ENCODE measurements at regions not wholly inside any gene's neighbourhood (a gene's known extent, or its start where the extent isn't known, plus 50 kb on each side); places are given as distances from the start of the nearest gene placed in this dataset.
A peak's percentile ranks its signal among the peaks of the same experiment; 100 is the strongest.
"Not testable (repeated sequence)": the region's sequence is repeated elsewhere in the genome, so short reads cannot be mapped to it uniquely, and the experiment has no call there.

DNA sequence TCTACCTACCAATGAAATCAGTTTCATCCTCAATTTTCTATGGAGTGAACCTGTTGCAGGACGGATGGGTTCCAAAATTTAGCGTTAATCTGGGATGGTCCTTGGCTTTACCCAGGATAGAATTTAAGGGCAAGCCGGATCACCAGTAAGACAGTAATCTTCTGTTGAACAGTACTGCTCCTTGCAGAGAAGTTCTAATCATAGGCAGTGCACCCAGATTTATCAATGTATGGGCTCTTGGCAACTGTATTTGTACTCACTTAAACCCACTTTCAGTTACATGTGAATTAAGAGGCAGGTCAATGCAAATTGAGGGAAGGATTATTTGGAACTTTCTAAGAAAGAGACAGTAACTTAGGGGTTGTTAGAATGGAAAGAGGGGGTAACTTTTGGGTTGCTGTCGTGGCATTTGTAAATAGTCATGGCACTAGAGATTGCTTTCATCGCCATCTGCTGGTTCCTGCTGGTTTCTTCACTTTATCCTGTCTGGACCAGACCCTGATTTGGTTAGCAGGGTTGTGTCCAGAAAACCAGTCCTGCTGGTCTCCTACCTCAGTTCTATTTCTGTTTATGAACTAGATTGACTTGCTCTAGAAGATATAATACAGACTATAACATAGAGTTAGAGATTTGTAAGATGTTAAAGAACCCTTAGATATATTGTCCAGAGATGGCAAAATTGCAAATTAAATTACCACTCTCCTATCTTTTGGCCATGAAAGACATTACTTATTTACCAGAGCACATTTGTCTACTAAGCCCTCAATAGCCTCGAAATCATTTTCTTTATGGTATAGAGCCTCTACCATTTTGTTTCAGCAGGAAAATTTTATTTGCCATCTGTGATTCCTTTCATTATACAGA is 646.3 kb downstream of the UTRN start:
- ATAC-seq (no peak), DNase-seq (ENCODE audit: low spot score in 2 of 2) (peak in 1 of 2 donors; percentile 30)
- Mint-ChIP-seq H3K9me3 (peaks cover 0 to 5% of the 10 kb centered on the region in 2 donors), H3K36me3 (no peaks in the 10 kb centered on the region), H3K27ac (no peak overlapping the region)

DNA sequence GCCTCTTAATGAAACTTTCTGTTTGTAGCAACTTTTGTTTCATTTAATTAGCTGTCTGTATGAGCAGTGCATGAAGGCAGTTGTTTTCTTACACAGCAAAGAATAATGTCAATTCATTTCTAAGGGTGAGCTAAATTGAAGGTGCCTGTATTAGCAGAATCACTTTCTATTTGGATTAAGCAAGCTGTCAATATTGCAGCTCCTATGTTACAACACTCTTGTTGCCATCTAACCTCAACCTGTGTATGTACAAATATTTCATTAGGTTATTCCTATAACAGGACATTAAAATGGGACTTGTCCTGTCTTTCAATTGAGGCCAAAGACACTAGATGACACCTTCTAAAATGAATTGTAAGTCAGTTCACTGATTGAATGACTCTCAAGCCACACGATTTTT is 647.5 kb downstream of the UTRN start:
- H3K9me3 Mint-ChIP-seq = peaks cover 0 to 5% of the 10 kb centered on the region in 2 donors

DNA sequence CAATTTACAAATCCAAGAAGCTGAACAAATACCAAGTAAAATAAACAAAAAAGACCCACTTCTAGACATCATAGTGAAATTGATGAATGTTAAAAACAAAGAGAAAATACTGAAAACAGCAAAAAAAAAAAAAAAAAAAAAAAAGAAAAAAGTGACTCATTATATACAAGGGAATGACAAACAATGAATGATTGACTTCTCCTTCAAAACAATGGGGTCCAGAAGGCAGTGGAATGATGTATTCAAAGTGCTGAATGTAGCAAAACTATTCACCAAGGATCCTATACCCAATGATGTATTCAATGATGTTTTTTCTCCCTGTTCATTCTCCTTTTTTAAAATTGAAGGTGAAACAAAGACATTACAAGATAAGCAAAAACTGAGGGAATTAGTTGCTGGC is 650.0 kb downstream of the UTRN start:
- Mint-ChIP-seq H3K27ac (no peak overlapping the region), H3K36me3 (no peaks in the 10 kb centered on the region), H3K9me3 (peaks cover 0 to 5% of the 10 kb centered on the region in 2 donors)
- DNase-seq (ENCODE audit: low spot score in 2 of 2) (no peak), ATAC-seq (no peak)

More for the DNA sequence above, 647.5 kb downstream of the UTRN start:
- DNase-seq (ENCODE audit: low spot score in 2 of 2) = no peak
- Mint-ChIP-seq H3K27ac (no peak overlapping the region), H3K36me3 (no peaks in the 10 kb centered on the region)
- ATAC-seq = no peak

DNA sequence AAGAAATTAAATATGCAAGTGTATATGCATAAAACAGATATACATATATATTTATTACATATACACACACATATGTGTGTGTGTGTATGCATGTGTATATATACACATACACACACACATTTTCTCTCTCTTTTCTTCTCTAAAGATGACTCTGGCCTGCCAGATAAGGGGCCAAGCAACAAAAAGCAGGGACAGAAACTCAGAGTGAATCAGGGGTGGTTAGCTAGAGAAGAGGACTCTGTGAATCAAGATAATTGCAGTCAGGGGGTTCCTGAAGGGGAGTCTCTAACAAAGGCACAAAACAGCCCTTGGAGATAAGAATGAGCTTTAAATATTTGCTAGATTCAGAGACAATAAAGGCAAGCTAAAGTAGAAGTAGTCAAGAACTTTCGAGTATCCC is 650.5 kb downstream of the UTRN start:
- ATAC-seq = no peak
- H3K9me3 Mint-ChIP-seq = peaks cover 0 to 5% of the 10 kb centered on the region in 2 donors

DNA sequence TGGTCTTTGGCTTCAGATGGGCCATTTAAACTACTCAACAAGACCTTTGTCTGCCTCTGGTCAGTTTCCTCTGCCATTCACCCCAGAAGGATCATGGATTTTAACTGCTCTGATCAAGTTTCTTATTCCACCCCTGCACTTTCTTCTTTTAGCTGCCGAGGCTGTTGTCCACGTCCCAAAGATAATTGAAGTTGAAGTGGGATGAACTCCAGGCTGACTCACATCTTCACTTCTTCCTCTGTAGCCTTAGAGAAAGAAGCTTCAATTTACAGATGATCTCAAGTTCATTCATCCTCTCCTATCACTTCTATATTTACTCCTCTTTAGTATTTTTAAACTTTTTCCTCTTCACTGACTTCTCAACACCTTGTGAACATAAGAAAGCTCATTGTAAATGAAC is 651.6 kb downstream of the UTRN start:
- Mint-ChIP-seq H3K27ac (no peak overlapping the region), H3K36me3 (no peaks in the 10 kb centered on the region), H3K9me3 (peaks cover 0 to 5% of the 10 kb centered on the region in 2 donors)
- DNase-seq (ENCODE audit: low spot score in 2 of 2) = no peak
- ATAC-seq = no peak

More for the DNA sequence above, 650.5 kb downstream of the UTRN start:
- Mint-ChIP-seq H3K27ac (no peak overlapping the region), H3K36me3 (no peaks in the 10 kb centered on the region)
- DNase-seq (ENCODE audit: low spot score in 2 of 2) = no peak

DNA sequence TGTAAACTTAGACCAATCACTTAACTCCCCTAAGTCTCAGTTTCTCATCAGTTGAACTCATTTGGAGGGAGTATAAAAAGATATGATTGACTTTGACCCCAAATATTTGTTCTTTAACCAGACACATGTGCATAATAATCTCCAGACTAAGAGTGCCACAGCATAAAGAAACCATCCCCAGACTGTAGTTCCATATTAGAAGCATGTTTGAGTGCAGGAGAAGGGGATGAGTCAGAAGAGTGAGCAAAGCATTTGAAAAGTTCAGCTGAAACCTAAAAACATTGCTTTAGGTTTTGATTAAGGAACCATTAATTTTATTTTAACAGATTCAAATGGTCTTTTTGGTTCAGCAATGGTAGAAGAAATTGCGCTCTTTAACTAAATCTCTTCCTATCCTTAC is 654.8 kb downstream of the UTRN start:
- no peak overlapping the region for H3K27ac Mint-ChIP-seq
- no peaks in the 10 kb centered on the region for H3K9me3 Mint-ChIP-seq
- DNase-seq (ENCODE audit: low spot score in 2 of 2) (no peak), ATAC-seq (no peak)
- no peaks in the 10 kb centered on the region for H3K36me3 Mint-ChIP-seq

DNA sequence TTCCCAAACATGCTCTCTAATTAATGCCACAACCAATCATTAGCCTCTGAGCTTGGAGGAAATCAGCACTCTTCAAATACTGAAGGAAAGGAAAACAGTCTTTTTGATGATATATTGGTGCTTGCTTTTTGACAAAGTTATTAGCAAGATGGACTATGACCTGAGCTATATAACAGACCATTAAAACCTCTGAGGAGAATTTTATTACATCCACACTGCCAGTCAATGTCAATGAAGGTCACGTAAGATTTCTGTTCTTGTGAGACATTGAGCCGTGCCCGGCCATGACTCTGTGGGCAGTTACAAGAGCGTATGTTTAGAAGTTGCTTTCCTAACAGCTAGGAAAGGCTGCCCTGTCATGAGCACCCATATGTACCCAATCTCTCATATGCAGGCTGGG is 659.0 kb downstream of the UTRN start:
- H3K27ac Mint-ChIP-seq = no peak overlapping the region
- no peaks in the 10 kb centered on the region for H3K9me3 Mint-ChIP-seq
- DNase-seq (ENCODE audit: low spot score in 2 of 2) = no peak
- H3K36me3 Mint-ChIP-seq = no peaks in the 10 kb centered on the region
- no peak for ATAC-seq

DNA sequence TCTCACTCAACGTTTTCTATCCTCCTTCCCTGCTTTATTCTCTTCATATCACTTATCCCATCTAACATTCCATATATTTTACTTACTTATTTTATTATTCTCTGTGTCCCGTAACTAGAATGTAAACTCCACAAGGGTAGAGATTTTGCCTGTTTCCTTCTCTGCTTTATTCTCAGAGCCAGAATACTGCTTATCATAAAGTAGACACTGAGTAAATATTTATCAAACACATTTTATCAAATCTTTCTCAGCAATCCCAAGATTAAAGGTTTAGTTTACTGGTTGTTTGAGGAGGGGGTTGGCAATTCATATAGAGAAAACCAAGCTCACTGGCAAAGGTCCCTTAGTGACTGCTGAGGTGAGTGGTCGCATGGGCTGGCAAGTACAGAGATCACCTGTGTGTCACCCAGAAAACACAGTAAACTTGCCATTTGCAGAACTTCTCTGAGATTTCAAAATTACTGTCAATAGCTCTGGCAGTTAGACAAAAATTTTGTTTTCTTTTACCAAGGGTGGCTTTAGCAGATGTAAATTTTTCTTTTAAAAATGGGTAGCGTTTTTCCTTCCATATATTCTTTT is 662.4 kb downstream of the UTRN start:
- no peak overlapping the region for H3K27ac Mint-ChIP-seq

DNA sequence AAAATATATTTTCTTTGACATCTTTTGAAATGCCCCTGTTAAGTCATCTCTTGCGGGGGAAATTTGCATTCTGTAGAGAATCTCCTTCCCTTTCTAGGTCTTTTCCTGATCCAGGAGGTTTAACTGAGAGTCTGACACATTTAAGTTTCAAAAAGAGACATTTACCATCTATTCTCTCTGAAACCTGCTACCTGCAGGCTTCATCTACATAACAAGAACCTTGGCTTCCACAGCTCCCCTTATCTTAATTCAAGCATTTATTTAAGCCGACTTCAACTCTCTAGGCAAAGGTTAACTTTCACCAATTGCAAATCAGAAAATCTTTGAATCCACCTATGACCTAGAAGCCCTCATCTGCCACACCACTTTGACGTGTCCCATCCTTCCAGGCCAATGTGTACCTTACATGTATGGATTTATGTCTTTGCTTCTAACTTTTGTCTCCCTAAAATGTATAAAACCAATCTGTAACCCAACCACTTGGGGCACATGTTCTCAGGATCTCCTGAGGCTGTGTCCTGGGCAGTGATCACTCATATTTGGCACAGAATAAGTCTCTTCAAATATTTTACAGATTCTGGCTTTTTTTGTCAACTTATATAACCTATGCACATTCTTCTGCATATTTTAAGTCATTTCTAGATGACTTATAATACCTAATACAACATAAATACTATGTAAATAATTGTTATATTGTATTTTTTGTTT is 666.7 kb downstream of the UTRN start:
- ATAC-seq (no peak), DNase-seq (ENCODE audit: low spot score in 2 of 2) (no peak)
- H3K9me3 Mint-ChIP-seq = no peaks in the 10 kb centered on the region
- H3K27ac Mint-ChIP-seq = no peak overlapping the region
- no peaks in the 10 kb centered on the region for H3K36me3 Mint-ChIP-seq

More for the DNA sequence above, 662.4 kb downstream of the UTRN start:
- DNase-seq (ENCODE audit: low spot score in 2 of 2) (no peak), ATAC-seq (no peak)
- Mint-ChIP-seq H3K9me3 (no peaks in the 10 kb centered on the region), H3K36me3 (no peaks in the 10 kb centered on the region)

DNA sequence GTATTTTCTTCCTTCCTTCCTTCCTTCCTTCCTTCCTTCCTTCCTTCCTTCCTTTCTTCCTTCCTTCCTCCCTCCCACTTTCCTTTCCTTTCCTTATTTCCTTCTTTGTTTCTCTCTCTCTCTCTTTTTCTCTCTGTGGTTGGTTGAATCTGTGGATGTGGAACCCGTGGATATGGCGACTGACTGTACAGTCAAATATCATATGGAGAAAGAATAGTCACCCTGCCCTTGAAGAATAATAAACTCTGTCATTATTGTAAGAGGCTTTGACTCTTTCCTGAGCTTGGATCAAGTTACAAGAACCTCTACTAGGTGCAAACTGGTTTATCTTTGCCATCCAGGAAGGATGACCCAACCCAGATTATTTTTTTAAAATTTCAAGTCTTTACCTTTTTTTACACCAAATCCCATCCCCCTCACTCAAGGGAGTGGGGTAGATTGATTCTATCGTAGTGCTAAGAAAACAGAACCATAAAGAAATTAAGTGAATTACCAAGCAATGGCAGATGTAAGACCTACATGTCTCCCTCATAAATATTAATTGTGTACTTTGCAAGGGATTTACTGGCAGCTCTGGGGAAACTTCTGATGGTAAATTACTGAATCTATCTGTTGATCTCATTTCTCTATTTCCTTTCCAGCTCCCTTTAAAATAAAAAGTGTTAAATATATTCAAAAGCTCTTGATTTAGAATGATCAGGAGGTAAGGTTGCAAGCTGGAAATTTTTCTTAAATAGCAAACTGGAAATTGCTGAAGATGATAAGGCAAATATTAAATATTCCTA is 667.5 kb downstream of the UTRN start:
- no peak for ATAC-seq
- no peak overlapping the region for H3K27ac Mint-ChIP-seq
- H3K36me3 Mint-ChIP-seq = no peaks in the 10 kb centered on the region
- no peaks in the 10 kb centered on the region for H3K9me3 Mint-ChIP-seq
- DNase-seq (ENCODE audit: low spot score in 2 of 2) = no peak

DNA sequence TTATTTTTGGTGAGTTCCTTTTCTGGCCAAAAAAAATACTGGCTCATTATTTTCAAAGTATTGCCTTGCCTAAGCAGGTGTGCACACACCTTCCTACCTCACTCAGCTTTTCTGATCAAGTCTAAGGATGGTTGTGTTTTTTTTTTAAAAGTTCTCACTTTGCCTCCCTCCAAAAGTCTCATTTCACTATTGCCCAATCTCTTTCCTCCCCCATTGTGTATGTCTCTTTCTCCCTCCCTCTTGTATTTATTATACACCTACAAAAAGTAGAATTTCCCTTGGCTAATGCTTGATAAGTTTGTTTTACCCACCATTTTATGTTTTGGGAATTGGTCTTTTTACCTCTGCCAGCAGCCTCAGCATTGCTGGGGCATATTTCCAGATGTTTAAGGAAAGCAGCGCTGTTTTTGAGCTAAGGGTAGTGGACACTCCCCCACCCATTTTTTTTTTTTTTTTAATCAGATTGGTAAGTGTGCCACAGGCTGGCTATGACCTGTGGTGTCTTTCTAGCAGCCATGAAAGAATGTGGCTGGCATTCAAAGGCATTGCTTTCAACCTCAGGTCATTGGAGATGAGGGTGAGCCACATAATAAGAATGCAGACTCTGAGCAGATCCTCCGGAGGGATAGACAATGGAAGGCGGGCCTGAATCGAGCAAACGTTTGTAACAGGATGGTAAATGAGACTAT is 668.6 kb downstream of the UTRN start:
- Mint-ChIP-seq H3K9me3 (no peaks in the 10 kb centered on the region), H3K27ac (no peak overlapping the region), H3K36me3 (no peaks in the 10 kb centered on the region)
- DNase-seq (ENCODE audit: low spot score in 2 of 2) (no peak), ATAC-seq (no peak)

DNA sequence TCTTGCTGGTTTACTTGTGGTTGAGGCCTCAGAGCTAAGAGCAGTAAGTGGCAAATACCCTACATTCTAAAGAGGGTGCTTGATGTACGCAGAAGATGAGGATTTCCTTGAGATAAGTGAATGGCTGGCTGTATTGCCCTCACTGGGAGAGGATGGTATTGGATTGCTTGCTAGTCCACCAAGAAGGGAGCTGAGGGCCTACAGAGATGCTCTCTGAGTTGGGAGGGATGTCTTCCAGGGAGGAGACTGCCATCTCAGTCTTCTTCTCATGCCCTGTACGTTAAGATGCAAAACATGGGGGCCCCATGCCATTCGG is 669.1 kb downstream of the UTRN start:
- no peak for DNase-seq (ENCODE audit: low spot score in 2 of 2)

DNA sequence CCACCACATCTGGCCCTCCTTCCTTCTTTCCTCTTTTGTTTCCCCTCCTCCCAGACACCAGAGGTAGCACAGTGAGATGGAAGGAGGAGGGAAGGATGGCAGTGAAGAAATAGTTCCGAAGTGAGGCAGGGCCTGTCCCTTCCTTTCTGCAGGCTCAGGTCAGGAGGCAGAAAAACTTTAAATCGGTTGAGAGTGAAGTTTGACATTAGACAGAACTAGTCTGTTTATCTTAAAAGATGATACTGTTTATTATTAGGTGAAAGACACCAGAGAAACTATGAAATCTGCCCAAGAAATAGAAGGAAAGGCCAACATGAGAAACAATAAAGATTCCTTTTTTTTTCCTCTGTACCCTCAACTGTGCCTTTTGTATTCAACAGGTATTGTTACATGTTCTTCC is 670.3 kb downstream of the UTRN start:
- DNase-seq (ENCODE audit: low spot score in 2 of 2) (no peak), ATAC-seq (no peak)
- Mint-ChIP-seq H3K9me3 (no peaks in the 10 kb centered on the region), H3K27ac (no peak overlapping the region), H3K36me3 (no peaks in the 10 kb centered on the region)

More for the DNA sequence above, 669.1 kb downstream of the UTRN start:
- Mint-ChIP-seq H3K36me3 (no peaks in the 10 kb centered on the region), H3K27ac (no peak overlapping the region), H3K9me3 (no peaks in the 10 kb centered on the region)
- ATAC-seq = no peak

DNA sequence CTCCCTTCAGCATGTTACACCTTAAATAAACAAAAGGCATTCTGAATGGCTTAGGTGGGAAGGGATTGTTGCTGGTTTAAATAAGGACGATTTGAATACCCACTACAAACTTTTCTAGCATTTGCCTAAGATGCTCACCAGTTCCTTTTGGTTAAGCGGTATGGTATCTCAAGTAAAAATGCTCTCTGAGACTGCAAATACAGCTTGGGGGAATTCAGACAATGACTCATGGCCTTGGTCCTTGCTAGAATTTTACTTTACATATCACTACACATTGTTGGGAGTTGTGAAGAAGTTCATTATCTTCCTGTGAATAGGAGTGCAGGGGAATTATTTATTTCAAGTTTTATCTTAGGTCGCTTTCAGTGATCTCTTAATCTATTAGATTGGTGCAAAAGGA is 670.7 kb downstream of the UTRN start:
- Mint-ChIP-seq H3K36me3 (no peaks in the 10 kb centered on the region), H3K9me3 (no peaks in the 10 kb centered on the region), H3K27ac (no peak overlapping the region)
- DNase-seq (ENCODE audit: low spot score in 2 of 2) (no peak), ATAC-seq (no peak)

DNA sequence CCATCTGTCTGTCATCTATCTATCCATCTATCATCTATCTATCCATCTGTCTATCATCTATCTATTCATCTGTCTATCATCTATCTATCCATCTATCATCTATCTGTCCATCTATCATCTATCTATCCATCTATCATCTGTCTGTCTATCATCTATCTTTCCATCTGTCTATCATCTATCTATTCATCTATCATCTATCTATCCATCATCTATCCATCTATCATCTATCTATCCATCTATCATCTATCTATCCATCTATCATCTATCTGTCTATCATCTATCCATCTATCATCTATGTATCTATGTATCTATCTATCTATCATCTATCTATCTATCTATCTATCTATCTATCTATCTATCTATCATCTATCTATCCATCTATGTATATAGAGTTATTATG is 671.6 kb downstream of the UTRN start:
- H3K9me3 Mint-ChIP-seq; H3K27ac Mint-ChIP-seq; H3K36me3 Mint-ChIP-seq; ATAC-seq; DNase-seq (ENCODE audit: low spot score in 2 of 2): not testable (repeated sequence)

DNA sequence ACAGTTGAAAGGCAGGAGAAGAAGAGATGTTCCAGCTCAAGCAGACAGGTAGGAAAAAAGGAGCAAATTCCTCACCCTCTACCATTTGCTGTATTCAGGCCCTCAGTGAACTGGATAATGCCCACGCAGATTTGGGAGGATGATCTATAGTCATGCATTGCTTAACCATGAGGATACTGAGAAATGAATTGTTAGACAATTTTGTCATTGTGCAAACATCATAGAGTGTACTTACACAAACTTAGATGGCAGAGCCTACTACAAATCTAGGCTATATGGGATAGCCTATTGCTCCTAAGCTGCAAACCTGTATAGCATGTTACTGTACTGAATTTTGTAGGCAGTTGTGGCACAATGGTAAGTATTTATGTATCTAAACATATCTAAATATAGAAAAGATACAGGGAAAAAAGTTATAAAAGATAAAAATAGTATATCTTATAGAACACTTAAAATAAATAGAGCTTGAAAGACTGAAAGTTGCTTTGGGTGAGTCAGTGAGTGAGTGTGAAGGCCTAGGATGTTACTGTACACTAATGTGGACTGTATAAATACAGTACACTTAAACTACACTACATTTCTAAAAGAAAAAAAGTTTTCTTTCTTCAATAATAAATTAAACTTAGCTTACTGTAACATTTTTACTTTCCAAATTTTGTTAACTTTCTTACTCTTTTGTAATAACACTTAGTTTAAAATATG is 672.3 kb downstream of the UTRN start:
- H3K27ac Mint-ChIP-seq = no peak overlapping the region
- no peaks in the 10 kb centered on the region for H3K36me3 Mint-ChIP-seq
- no peaks in the 10 kb centered on the region for H3K9me3 Mint-ChIP-seq
- ATAC-seq (no peak), DNase-seq (ENCODE audit: low spot score in 2 of 2) (no peak)

All from activated naive CD4-positive, alpha-beta T cell treated with anti-CD3 and anti-CD28 coated beads, Interleukin-2, amount 50 U/mL, for 72 hours (primary cell).